ENCODE measurements at regions not wholly inside any gene's neighbourhood (a gene's known extent, or its start where the extent isn't known, plus 50 kb on each side); places are given as distances from the start of the nearest gene placed in this dataset.

DNA sequence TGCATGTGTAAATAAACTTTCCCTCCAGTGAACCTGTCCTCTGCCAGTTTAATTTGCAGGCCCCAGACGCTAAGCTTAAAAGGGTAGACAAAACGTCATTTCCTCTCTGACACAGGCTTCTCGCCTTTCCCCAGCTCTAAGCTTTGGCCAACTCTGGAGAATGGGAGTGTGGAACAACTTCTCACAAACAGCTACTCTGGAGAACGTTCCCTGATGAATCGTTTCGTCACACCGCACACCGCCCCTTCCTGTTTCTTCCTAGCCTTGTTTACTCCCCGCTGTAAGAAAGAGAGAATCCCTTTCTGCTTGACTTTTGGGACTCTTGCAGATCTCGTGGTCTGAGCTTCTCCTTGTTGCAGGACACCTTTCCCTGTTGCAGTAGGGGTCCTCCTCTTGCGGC is 564.2 kb downstream of the TCERG1L start:
- H4K91ac ChIP-seq (ENCODE audit: insufficient read length, low read depth, low read length), result no peak overlapping the region
- no peak overlapping the region for H2BK5ac ChIP-seq (ENCODE audit: insufficient read length, low read length)
- no peak overlapping the region for H2BK20ac ChIP-seq (ENCODE audit: low read depth, low read length, poor library complexity, severe bottlenecking)
- H3K4ac ChIP-seq (ENCODE audit: low read depth, low read length), result no peak overlapping the region
- no peak overlapping the region for H4K8ac ChIP-seq (replicated peaks; ENCODE audit: insufficient read length, low read depth, low read length)
- no peak overlapping the region for H2AFZ ChIP-seq (ENCODE audit: low read length)
- no peak overlapping the region for H3T11ph ChIP-seq (ENCODE audit: low read length)
- no peaks in the 10 kb centered on the region for H3K79me2 ChIP-seq (ENCODE audit: insufficient read depth, low read length)
- H3K23me2 ChIP-seq (ENCODE audit: insufficient read length, low read depth, low read length, poor library complexity, severe bottlenecking), result peaks cover 4% of the 10 kb centered on the region
- H3K27ac ChIP-seq (ENCODE audit: insufficient read length, low read depth, low read length), result no peak overlapping the region
- H2AK5ac ChIP-seq (ENCODE audit: insufficient read length, low read length), result no peak overlapping the region
- no peaks in the 10 kb centered on the region for H3K36me3 Mint-ChIP-seq (ENCODE audit: insufficient read depth in 1 of 3, low read depth in 3 of 3)
- no peak for DNase-seq
- peaks cover 1% of the 10 kb centered on the region for H3K27me3 Mint-ChIP-seq (ENCODE audit: low read depth)
- H3K27ac Mint-ChIP-seq, result no peak overlapping the region; a peak in 1 of 7 replicates
- no peak overlapping the region for H2BK120ac ChIP-seq (ENCODE audit: low read depth, low read length, poor library complexity, severe bottlenecking)
- no peak overlapping the region for H3K9ac ChIP-seq (ENCODE audit: extremely low read depth, insufficient read length, low read length)
- no peak overlapping the region for H2BK12ac ChIP-seq (ENCODE audit: insufficient read length, low read depth, low read length)
- H3K27me3 ChIP-seq (ENCODE audit: insufficient read depth, low read length), result no peaks in the 10 kb centered on the region
- no peak overlapping the region for H3K14ac ChIP-seq (ENCODE audit: insufficient read depth, low read length)
- peaks cover 32 to 54% of the 10 kb centered on the region in 2 experiments for H3K4me1 Mint-ChIP-seq
- no peaks in the 10 kb centered on the region for H3K79me1 ChIP-seq (ENCODE audit: insufficient read depth, low read depth, low read length, poor library complexity, severe bottlenecking)
- WGBS (ENCODE audit: extremely low coverage, insufficient read length, low lambda C conversion rate), result no CpG with 5 or more reads among the region's 11 CpGs
- peaks cover 7% of the 10 kb centered on the region; the same call in 1 of the 2 replicates for H3K4me1 ChIP-seq (ENCODE audit: insufficient read depth, low read length)
- H3K9me3 ChIP-seq (ENCODE audit: control insufficient read depth, low read depth, low read length), result no peaks in the 10 kb centered on the region
- no peak overlapping the region for H4K5ac ChIP-seq (ENCODE audit: insufficient read length, low read depth, low read length)
- no peak overlapping the region for H3K23ac ChIP-seq (ENCODE audit: insufficient read length, low read depth, low read length)
- no peak overlapping the region for H3K18ac ChIP-seq (ENCODE audit: insufficient read length, low read depth, low read length)
- H3K4me2 ChIP-seq (ENCODE audit: insufficient read depth, insufficient read length, low read length), result no peak overlapping the region
- TF ChIP-seq, protein P1, sequence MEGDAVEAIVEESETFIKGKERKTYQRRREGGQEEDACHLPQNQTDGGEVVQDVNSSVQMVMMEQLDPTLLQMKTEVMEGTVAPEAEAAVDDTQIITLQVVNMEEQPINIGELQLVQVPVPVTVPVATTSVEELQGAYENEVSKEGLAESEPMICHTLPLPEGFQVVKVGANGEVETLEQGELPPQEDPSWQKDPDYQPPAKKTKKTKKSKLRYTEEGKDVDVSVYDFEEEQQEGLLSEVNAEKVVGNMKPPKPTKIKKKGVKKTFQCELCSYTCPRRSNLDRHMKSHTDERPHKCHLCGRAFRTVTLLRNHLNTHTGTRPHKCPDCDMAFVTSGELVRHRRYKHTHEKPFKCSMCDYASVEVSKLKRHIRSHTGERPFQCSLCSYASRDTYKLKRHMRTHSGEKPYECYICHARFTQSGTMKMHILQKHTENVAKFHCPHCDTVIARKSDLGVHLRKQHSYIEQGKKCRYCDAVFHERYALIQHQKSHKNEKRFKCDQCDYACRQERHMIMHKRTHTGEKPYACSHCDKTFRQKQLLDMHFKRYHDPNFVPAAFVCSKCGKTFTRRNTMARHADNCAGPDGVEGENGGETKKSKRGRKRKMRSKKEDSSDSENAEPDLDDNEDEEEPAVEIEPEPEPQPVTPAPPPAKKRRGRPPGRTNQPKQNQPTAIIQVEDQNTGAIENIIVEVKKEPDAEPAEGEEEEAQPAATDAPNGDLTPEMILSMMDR (conservative IDR thresholded peaks at IDR 0.05), result no peak
- H4K20me1 ChIP-seq (ENCODE audit: control insufficient read depth, insufficient read depth, insufficient read length), result no peaks in the 10 kb centered on the region
- no peak overlapping the region for H3K4me3 Mint-ChIP-seq
- no peak overlapping the region for H2BK15ac ChIP-seq (ENCODE audit: low read depth, low read length)
- no peaks in the 10 kb centered on the region for H3K9me3 Mint-ChIP-seq
- H3K56ac ChIP-seq (ENCODE audit: insufficient read length, low read depth, low read length), result no peak overlapping the region

All from H9 (cell line).